ENCODE measurements at regions not wholly inside any gene's neighbourhood (a gene's known extent, or its start where the extent isn't known, plus 50 kb on each side); places are given as distances from the start of the nearest gene placed in this dataset.

DNA sequence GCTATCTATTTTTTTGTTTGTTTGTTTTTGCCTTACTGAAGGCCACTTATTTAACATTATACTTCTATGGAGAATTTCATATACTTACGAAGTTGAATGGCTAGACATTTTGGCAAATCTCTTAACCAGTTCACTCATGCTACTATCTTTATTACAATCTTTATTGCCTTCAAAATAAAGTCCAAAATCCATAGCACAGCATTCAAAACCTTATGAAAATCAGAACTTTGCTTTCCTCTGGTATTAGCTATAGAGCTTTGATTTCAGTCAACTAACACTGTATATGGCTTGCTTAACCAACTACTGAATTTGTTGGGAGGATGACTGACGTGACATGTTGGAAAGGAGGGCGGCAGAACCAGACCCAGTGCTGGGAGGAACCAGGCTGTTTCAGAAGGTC is 571.1 kb downstream of the LMO4 start:
- H3K27ac ChIP-seq = no peak overlapping the region
- TF ChIP-seq, protein P1, sequence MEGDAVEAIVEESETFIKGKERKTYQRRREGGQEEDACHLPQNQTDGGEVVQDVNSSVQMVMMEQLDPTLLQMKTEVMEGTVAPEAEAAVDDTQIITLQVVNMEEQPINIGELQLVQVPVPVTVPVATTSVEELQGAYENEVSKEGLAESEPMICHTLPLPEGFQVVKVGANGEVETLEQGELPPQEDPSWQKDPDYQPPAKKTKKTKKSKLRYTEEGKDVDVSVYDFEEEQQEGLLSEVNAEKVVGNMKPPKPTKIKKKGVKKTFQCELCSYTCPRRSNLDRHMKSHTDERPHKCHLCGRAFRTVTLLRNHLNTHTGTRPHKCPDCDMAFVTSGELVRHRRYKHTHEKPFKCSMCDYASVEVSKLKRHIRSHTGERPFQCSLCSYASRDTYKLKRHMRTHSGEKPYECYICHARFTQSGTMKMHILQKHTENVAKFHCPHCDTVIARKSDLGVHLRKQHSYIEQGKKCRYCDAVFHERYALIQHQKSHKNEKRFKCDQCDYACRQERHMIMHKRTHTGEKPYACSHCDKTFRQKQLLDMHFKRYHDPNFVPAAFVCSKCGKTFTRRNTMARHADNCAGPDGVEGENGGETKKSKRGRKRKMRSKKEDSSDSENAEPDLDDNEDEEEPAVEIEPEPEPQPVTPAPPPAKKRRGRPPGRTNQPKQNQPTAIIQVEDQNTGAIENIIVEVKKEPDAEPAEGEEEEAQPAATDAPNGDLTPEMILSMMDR (conservative IDR thresholded peaks at IDR 0.05) = no peak

DNA sequence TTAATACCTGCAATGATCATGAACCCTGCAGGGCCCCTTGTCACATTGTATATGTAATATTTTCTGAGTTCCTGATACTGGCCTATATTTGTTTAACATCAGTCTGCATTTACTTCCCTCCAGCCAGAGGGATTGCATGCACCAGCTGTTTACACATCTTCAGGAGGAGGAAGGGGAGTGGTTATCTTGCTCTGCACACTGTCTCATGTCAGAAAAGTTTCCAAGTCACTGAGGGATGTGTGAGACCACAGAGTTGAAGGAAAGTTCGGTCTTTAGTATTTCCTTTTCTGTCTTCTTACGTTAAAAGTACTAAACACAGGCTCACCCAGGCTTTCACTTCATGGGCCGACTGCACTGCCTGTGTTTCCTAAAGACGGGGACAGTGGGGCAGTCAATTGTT is 574.1 kb downstream of the LMO4 start:
- no peak overlapping the region for H3K27ac ChIP-seq

DNA sequence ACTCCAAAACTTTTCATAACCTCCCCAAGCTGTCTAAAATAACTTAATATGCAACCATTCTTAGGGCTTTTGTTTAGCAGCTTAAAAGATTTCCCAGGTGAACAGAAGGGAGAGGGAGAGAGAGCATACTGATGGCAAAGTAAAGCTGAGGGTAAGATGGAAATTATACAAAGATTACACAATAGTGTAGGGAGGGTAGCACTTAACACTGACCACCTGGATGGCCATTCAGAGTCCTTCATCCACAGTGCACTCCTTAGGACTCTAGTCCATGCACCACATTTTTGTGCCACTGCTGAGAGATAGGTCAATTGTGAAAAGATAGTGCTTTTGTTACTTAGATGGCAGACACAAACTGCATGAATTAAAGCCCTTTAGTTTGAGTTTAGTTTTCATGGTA is 574.6 kb downstream of the LMO4 start:
- TF ChIP-seq, protein P1 (conservative IDR thresholded peaks at IDR 0.05) = no peak
- H3K27ac ChIP-seq = no peak overlapping the region

More for the DNA sequence above, 574.1 kb downstream of the LMO4 start:
- TF ChIP-seq, protein P1 (conservative IDR thresholded peaks at IDR 0.05) = no peak

DNA sequence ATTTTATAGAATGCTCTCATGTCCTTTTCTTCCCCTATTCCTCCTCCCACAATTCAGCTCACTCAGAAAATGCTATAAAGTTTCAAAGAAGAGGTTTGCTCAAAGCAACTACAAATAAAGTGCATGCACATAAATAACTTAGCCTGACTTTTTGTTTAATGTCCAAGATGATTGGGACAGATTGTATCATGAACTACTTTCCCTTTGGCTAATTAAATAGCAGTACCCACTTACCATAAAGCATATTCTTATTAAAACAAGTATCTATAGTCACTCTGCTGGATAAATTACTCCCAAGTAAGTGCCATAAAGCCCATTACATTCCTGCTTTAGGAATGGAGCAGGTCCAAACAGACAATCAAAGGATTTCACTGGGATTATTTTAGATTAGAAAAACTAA is 576.0 kb downstream of the LMO4 start:
- TF ChIP-seq, protein P1 (conservative IDR thresholded peaks at IDR 0.05) = no peak
- H3K27ac ChIP-seq = no peak overlapping the region

DNA sequence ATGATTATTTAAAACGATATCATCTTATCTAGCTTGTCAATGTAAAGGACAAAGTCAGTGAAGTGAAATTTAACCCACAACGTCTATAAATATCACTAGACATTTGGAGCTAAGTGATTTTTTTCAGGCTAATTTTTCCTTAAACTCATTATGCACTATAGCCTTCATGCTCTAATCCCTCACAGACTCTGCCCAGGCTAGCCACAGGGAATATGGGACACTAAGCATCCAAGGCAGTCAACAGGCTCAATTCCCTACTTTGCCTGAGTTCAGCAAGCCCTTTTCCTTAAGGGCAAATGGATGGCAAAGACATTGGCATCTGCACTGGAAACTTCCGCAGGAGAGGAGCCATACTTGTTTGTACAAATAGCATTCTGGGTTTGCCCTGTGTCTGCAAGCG is 577.0 kb downstream of the LMO4 start:
- TF ChIP-seq, protein P1 (conservative IDR thresholded peaks at IDR 0.05) = no peak
- no peak overlapping the region for H3K27ac ChIP-seq

DNA sequence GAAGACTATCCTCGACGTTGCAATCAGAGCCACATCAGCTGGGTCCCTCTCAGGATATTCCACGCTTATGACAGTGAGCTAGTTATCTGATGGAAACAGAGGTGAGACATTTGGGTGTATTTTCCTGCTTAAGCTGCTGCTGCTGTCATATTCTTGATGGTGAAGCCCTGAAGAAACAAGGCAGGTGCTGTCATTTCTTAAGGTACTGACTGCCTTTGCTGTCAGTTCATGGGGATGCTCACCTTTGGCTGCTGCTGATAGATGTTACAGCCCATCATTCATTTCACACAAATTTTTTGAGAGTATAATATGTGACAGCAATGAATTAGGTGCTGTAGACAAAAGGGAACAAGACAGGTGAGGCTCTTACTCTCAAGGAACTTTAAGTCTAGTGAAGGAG is 577.4 kb downstream of the LMO4 start:
- no peak overlapping the region for H3K27ac ChIP-seq
- TF ChIP-seq, protein P1 (conservative IDR thresholded peaks at IDR 0.05) = no peak

DNA sequence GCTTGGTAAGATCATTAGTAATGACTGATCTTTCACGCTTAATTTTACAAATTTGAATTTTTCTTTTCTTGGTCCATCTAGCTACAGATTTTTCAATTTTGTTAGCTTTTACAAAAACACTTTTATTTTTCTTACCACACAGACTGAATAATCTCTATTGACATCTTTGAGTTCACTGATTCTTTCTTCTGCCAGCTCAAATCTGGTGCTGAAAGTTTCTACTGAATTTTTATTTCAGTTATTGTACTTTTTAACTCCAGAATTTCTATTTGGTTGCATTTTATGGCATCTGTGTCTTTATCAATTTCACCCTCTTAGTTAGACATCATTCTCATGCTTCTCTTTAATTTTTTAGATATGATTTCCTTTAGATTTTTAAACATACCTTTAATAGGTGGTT is 584.7 kb downstream of the LMO4 start:
- TF ChIP-seq, protein P1 (conservative IDR thresholded peaks at IDR 0.05) = no peak
- H3K27ac ChIP-seq = no peak overlapping the region

DNA sequence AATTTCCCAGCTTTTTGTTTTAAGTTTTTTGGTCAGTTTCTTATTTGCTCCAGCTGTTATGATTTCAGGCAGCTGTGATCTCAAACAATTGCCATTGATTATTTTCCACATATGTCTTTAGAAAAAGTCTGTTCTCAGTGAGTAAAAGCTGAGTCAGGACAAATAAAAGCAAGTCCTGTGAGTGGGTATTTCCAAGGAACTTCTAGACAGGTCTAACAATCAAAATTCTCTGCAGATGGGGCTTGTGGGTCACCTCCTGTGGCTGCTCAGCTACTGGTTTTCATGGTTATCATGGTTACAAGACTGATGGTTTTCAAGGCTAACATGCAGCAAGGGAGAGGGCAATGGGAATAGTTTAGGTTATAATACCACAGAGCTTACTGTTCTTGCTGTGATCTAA is 585.7 kb downstream of the LMO4 start:
- TF ChIP-seq, protein P1 (conservative IDR thresholded peaks at IDR 0.05) = no peak
- H3K27ac ChIP-seq = no peak overlapping the region
